Skin epidermis (tissue), 12 donors: ENCODE measurements at regions not wholly inside any gene's neighbourhood (a gene's known extent, or its start where the extent isn't known, plus 50 kb on each side); places are given as distances from the start of the nearest gene placed in this dataset.
"Not testable (repeated sequence)": the region's sequence is repeated elsewhere in the genome, so short reads cannot be mapped to it uniquely, and the experiment has no call there.

Source experiments
- H3K27ac ChIP-seq, 21 experiments: fragments of 200-600 bp; sonication (generic) in 11 of 21; one replicate each; pipeline ENCODE4 v1.5.0; 2020; ENCODE audit warnings: mild to moderate bottlenecking in 3 of 21, inconsistent platforms in 2 of 21, moderate library complexity in 2 of 21
- H3K4me3 ChIP-seq, 7 experiments: fragments of 200-600 bp; sonication (generic) in 2 of 7; one replicate each; pipeline ENCODE4 v1.5.0; 2020; ENCODE audit warnings: inconsistent platforms in 2 of 7, mild to moderate bottlenecking in 2 of 7, moderate library complexity in 1 of 7

DNA sequence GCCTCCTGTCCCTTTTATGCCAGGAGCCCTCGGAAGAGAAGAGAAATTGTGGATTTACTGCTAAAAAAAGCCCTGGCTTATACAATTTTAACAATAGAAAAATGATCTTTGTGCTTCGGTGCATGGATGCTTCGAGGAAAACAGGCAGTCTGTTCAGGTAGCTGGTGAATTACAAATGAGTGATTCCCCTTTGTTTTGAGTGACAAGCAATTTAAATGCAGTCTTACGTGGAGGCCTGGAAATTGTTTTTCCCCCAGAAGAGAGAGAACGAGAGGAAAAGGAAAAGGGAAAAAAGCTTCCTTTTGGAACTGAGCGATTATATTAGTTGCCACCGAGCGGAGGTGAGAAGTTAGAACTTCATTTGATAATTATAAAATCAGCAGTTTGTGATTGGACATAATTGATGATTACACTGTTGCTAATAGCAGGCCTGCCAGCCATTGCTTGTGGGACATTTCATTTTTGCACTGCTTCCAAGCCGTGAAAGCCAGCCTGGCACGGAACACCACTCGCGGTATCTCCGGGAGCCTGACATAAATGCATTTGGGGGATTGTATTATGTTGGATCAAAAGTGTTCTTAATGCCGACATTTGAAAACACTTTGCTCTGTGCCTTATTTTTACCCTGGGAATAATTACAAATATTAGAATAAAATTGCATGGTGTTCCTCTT, 117.7 kb downstream of the PHETA1 start:
- Histone ChIP-seq H3K4me3 (no peak overlapping the region), H3K27ac (no peak overlapping the region)

DNA sequence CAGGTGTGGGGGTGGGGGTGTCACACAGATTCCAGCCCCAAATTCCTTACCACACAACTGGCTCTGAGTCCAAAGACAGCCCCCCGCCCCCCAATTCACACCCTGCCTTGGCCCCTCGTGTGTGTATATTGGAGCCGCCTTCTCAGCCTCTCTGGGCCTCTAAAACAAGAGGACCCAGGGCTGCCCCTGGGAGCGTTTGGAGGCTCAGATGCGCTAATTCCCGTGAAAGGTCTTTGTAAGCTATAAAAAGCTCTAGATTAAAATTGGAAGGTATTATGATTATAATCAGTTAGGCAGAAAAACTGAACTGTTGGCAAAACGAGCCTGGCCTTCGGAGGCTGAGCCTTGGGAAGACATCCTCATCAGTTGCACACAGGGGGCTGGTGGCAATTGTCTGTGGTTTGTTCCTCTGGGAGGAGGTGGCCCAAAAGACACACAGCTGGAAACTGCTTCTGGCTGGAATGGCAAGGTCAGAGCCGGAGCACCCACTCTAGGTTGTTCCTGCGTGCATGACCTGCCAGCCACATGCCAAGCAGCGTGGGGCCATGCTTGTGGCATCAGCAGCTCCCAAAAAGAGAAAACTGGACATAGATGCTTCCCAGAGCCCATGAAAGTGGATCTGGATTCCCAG, 118.5 kb downstream of the PHETA1 start:
- H3K4me3 ChIP-seq = no peak overlapping the region
- H3K27ac ChIP-seq = no peak overlapping the region

DNA sequence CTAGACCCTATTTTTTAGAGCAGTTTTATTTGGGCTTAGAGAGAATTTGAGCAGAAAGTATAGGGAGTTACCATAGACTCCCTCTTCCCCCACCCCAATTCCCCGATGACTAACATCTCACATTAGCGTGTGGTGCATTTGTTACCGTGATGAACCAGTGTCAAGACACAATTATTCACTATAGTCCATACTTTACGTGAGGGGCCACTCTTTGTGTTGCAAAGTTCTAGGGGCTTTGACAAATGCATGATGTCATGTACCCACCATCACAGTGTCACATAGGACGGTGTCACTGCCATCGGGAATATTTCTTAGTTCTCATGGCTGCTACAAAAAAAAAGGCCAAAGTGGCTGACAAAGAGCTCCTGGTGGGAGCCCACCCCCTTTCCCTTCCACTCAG, 119.1 kb downstream of the PHETA1 start:
- H3K27ac ChIP-seq = no peak overlapping the region
- H3K4me3 ChIP-seq = no peak overlapping the region

DNA sequence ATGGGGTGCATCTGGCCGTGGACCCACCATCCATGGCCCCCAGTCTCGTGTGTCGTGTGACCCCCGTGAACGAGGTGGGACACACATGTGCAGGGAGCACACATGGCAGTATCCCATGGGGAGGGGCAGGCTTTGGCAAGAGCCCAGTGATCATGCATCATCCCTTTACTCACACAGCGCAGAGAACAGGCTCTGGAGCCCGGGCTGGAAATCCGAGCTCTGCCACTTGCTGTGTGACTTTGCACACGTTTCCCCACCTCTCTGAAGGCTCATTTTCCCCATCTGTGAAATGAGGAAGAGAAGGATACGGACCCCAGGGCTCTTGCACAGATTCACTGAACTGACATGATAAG, 119.9 kb downstream of the PHETA1 start:
- H3K27ac ChIP-seq = no peak overlapping the region
- no peak overlapping the region for H3K4me3 ChIP-seq

DNA sequence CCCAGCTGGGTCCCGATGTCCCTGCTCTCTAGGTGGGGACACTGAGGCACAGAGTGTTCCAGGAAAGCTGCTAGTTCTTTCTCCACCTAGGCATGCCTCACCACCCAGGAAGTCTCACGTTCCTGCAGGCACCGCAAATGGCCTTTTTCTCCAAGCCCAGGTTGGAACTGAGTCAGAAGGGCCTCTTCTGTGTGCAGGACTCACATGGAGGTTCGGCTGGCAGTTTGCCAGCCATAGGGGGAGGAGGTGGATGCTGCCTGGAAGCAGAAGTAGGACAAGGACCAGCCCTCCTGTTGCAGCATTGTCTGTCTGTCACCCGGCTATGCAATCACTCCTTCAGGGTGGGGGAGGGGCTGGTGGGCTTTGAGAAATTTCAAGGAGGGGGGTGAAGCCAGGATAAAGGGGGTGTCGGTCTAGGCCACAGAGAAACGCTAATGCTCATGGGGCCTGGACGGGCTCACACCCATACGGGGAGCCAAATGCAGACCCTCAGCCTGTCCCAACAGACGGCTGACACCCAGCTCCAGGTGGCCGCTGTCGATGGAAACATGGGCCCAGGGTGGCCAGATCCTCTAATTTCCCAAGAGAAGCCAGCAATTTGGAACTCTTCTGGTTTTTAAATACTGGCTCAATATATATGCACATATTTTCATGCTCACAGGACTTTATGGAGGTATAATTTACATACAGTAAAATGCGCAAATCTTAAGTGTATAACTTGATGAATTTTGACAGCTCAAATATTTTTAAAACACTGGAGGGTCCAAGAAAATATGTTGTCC, 120.5 kb downstream of the PHETA1 start:
- Histone ChIP-seq H3K27ac (no peak overlapping the region), H3K4me3 (no peak overlapping the region)

DNA sequence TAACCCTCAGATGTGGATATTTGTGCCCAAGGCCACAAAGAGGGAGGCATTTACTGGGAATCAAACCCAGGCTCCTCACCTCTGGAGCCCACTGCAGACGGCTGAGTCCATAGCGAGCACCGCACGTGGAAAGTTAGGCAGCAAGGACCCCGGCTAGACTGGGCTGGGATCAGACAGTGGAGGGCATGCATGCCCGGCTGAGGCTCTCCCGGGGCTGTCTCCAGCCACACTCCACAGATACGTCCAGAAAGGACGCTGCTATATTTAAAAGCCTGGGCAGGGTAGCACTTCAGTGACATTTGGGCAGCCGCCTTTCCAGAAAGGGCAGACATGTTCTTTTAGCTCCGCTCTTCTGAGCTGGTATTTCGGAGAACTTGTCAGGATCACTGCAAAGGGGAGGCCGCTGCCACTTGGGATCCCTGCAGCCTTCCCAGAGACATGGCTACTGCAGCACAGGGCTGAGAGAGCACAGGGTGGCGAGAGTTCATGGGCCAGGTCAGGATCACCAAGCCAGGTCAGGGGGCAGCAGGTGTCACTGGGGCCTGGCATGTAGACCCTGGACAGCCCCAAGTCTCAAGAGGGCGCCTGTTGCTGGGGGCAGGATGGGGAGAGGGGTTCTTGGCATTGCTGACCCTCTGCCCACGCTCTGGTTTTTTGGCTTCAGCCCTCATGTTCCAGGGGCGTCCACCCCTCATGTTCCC, 121.7 kb downstream of the PHETA1 start:
- Histone ChIP-seq H3K4me3 (no peak overlapping the region), H3K27ac (no peak overlapping the region)

DNA sequence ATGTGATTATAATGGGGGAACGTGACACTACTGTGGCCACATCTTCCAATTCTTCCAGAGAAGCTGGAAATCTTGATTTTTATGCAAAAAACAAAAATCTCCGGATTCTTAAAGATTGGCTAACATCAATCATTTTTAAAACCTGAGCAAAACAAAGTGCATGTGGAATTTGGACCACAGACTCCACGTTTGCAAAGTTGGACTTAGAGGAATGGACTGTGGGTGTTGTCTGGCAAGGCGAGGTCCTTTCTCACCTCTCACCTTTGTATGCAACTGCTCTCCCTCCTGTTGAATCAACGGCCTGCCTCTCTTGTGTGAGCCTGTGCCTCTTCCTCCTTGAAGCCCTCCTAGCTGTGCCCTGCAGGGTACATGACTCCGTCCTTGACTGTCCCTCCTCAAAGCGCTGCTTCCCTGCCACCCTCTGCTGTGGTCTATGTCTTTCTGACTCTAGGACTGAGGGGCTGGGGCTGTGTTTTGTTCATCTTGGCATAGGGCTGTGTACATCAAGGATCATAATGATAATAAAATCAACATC, 122.4 kb downstream of the PHETA1 start:
- no peak overlapping the region for H3K27ac ChIP-seq

DNA sequence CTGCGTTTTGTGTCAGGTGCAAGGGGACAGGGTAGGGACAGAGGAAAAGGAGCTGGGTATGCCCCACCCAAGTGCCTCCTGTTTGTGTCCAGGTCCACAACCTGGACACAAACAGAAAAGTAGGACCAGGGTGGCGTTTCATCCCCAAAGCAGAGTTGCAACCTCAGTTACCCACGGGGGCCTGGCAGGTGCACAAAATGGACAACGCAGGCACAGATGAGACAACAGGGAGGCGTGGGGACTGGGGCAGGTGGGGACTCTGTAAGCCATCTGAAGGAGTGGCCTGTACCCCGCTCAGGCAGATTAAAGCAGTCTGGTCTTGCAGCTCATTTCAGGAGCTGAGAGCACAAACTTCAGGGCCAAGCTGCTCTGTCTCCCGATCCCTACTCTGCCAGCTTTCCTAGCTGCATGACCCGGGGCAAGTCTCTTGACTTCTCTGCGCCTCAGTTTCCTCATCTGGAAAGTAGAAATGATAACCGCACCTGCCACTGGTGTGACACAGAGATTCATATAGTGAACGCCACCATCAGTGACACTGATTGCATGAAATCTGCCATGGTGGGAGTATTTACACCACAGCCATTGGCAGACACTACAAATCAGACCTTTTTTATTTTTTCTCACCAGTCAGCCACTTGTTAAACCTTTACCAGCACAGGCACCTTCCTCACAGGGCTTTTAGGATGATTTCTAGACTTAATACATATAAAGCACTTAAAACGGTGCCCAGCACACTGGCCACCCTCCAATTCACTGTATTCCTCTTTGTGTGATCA, 123.0 kb downstream of the PHETA1 start:
- no peak overlapping the region for H3K4me3 ChIP-seq
- H3K27ac ChIP-seq = no peak overlapping the region

More for the DNA sequence above, 122.4 kb downstream of the PHETA1 start:
- H3K4me3 ChIP-seq = no peak overlapping the region

DNA sequence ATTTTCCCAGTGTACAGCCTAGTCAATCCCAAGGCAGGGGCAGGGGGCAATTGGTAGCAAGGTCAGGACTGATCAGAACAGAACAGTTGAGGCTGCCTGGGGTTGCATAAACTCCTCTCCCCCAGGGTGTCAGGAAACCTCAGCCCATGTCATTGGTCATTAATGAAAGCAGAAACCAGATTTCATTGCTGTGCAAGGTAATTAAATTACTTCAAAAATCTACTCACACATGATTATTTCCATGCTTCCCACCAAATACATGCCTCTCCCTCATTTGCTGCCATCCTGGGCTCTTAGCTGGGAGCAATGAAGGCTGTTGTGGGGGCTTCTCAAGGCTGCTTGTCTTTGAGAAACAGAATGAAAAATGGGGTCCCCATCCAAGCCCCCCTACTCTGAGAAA, 124.2 kb downstream of the PHETA1 start:
- Histone ChIP-seq H3K4me3 (no peak overlapping the region), H3K27ac (no peak overlapping the region)

DNA sequence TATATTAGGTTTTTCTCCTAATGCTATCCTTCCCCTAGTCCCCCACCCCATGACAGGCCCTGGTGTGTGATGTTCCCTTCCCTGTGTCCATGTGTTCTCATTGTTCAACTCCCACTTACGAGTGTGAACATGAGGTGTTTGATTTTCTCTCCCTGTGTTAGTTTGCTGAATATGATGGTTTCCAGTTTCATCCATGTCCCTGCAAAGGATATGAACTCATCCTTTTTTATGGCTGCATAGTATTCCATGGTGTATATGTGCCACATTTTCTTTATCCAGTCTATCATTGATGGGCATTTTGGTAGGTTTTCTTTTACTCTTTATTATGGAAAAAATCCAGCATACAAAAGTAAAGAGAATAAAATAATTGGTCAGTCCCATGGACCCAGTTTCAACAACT, 126.1 kb downstream of the PHETA1 start:
- not testable (repeated sequence) for H3K4me3 ChIP-seq, H3K27ac ChIP-seq

DNA sequence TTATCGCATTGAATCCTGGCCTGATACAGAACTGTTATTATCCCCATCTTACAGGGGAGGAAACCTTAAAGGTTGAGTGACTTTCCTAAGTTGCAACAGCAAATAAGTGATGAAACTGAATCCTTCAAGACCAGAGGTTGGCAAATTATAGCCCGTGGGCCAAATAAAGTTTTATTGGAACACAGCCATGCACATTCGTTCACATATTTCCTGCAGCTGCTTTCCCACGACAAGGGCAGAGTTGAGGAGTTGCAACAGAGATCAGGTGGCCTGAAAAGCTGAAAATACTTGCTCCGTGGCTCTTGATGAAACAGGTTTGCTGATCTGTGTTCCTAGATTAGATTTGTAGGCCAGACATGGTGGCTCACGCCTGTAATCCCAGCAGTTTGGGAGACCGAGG, 126.7 kb downstream of the PHETA1 start:
- no peak overlapping the region for H3K27ac ChIP-seq

DNA sequence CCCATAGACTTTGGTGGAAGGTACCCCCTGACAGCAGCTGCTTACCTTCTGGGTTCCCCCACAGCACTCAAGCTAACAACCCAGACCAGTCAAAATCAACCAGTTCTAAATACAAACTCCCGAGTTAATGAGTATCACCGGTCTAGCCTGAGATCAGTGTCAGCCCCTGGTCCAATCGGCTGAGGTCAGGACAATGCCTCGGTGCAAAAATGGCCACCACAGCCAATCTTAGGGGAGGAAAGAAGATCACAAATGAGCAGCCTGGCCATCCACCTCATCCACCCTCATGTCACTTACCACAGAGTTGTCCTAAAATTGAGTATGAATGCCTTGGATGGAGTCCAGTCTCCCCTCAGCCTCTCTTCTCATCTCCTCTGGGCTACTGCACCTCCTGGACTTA, 128.5 kb downstream of the PHETA1 start:
- no peak overlapping the region for H3K27ac ChIP-seq
- H3K4me3 ChIP-seq = no peak overlapping the region

More for the DNA sequence above, 126.7 kb downstream of the PHETA1 start:
- no peak overlapping the region for H3K4me3 ChIP-seq

DNA sequence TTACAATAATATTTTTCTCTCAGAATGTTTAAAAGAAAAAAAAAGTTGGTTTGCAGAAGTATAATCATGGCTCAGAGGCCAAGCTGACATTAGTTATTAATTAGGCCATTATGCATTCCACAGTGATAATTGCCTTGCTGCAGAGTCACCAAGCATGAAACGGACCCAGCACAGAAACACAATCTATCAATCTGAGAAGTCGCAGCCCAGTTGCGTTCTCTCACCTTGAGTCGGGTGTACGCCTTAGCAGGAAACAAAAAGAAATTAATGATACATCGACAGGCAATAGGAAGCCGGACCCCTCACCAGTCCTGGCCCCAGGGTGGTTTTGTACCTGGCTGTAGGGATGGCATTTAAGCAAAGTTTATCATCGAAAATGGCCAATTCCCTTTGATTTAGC, 129.7 kb downstream of the PHETA1 start:
- Histone ChIP-seq H3K27ac (no peak overlapping the region), H3K4me3 (no peak overlapping the region)

DNA sequence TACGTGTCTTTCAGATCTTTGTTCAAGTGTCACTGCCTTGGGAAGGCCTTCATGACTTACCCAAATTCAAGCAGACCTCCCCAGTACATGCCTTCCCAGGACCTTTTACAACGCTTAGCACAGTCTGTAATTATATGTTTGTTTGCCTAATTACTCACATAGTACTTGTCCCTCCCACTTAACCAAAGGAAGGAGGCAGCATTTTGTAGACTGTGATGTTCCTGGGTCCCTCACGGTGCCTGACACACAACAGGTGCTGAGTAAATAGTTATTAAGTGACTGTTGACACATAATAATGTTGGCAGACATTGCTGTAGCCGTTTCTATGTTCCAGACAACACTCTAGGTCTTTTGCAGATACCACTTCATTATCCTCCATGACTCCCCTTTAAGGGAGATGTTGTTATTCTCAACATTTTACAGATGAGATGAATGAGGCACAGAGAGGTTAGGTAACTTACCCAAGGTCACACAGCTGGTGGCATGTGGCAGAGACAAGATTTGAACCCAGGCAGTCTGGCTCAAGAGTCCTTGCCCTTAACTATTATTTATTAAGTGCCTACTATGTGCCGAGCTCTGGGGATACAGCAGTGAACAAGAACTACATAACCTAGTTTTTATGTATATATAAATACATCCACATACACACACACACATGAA, 130.7 kb downstream of the PHETA1 start:
- Histone ChIP-seq H3K27ac (no peak overlapping the region), H3K4me3 (no peak overlapping the region)

DNA sequence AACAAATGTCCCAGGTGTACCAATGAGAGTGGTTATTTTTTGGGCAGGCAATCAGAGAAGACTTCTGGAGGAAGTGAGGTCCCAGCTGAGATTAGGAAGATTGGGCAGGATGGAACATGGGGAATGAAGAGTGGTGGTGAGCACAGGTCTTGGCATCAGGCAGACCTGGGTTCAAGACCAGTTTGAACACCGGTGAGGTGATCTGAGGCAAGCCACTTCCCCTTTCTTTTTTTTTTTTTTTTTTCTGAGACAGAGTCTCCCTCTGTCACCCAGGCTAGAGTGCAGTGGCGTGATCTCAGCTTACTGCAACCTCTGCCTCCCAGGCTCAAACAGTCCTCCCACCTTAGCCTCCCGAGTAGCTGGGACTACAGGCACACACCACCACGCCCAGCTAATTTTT, 134.4 kb downstream of the PHETA1 start:
- not testable (repeated sequence) for H3K4me3 ChIP-seq, H3K27ac ChIP-seq

DNA sequence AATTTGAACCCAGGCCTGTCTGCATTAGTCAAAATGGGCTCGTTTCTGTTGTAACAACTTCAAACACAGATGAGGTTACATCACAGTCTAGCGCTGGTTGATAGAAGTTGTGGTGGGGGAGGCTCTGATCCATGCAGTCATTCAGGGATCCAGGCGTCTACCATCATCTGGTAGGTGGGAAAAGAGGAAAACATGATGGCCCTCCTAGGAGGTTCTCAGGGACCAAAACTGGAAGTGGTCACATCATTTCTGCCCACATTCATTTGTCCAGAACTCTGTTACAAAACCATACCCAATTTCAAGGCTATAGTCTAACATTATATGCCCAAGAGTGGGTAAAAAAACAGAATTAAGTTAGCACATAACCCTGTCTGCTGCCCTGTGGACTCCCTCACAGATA, 135.1 kb downstream of the PHETA1 start:
- H3K27ac ChIP-seq = no peak overlapping the region
- H3K4me3 ChIP-seq = no peak overlapping the region

DNA sequence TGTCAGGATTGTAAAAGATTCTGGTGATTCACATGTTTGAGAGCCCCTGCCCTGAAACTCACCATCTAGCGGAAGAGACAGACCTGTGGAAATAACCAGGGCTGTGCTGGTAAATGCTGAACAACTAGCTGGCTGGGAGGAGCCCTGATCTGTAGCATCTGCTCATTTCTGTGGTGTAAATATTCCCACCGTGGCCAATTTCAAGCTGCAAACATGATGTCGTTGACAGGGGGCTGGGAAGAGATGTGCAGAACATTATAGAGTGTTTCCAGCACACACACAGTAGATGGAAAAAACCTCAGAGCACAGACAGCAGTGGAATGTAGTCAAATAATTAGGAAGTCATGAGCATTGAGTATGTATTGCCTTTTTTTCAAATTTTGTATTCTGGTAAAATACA, 138.2 kb downstream of the PHETA1 start:
- H3K27ac ChIP-seq = no peak overlapping the region
- no peak overlapping the region for H3K4me3 ChIP-seq

DNA sequence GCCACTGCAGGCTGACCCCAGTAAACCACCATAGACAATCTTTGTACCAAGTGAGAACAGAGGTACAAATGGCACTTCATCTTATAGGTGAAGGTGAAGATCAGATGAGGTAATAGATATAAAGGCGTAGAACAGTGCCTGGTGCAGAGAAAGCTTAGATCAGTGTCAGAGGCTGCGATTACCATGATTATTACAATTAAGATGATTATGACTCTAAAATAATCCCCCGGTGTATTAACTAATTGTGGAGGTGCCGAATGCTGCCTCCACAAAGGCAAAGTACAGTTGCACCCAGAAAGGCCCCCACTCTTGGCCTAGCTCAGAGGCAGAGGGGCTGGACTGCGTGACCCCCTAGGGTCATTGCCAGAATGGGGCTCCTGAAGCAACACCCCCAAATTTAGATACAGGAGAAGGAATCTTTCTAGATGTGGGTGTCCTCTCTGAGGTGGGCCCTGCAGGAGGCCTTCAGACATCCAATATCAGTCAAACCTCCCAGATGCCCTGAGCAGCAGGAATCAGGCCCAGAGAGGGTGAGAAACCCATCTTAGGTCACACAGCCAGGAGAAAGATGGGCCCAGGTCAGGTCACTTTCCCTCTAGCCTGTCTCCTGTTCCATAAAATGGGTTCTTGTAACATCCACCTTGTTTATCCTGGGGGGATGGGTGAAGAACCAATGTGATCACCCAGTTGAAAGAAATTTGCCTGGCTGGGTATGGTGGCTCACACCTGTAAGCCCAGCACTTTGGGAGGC, 139.8 kb downstream of the PHETA1 start:
- no peak overlapping the region for H3K27ac ChIP-seq
- H3K4me3 ChIP-seq = no peak overlapping the region
